GM21423 (cell line): ENCODE measurements at regions not wholly inside any gene's neighbourhood (a gene's known extent, or its start where the extent isn't known, plus 50 kb on each side); places are given as distances from the start of the nearest gene placed in this dataset.
"Not testable (repeated sequence)": the region's sequence is repeated elsewhere in the genome, so short reads cannot be mapped to it uniquely, and the experiment has no call there.

Source experiments
- ATAC-seq: cut with Tn5 transposase; IDR thresholded peaks from one replicate; pipeline ENCODE4 v1.9.1; 2021; ENCODE audit warnings: mild to moderate bottlenecking, moderate library complexity; ENCODE audit not compliant: unreplicated experiment

- no peak for ATAC-seq
Measured at GRCh38 chr5:89583534-89583933, 700.5 kb upstream of the MEF2C start.

- ATAC-seq: no peak
Measured at GRCh38 chr5:89582768-89583339, 699.9 kb upstream of the MEF2C start.

GRCh38 chr5:89580976-89581375 is 698.0 kb upstream of the MEF2C start:
- no peak for ATAC-seq

GRCh38 chr5:89575319-89575718 is 692.3 kb upstream of the MEF2C start:
- no peak for ATAC-seq

- ATAC-seq: no peak
Measured at GRCh38 chr5:89573345-89573744, 690.4 kb upstream of the MEF2C start.

- no peak for ATAC-seq
Measured at GRCh38 chr5:89572696-89573095, 689.7 kb upstream of the MEF2C start.

GRCh38 chr5:89570557-89570956 is 687.6 kb upstream of the MEF2C start:
- ATAC-seq: no peak

GRCh38 chr5:89566340-89566739 is 683.4 kb upstream of the MEF2C start:
- no peak for ATAC-seq

GRCh38 chr5:89560696-89561095 is 677.7 kb upstream of the MEF2C start:
- no peak for ATAC-seq

- ATAC-seq: no peak
Measured at GRCh38 chr5:89556215-89556913, 673.4 kb upstream of the MEF2C start.

GRCh38 chr5:89546657-89547056 is 663.7 kb upstream of the MEF2C start:
- no peak for ATAC-seq

- ATAC-seq: no peak
Measured at GRCh38 chr5:89545626-89546025, 662.6 kb upstream of the MEF2C start.

- ATAC-seq: no peak
Measured at GRCh38 chr5:89545076-89545475, 662.1 kb upstream of the MEF2C start.

GRCh38 chr5:89542736-89543135 is 659.8 kb upstream of the MEF2C start:
- no peak for ATAC-seq

- no peak for ATAC-seq
Measured at GRCh38 chr5:89537800-89538199, 654.8 kb upstream of the MEF2C start.

GRCh38 chr5:89536020-89536419 is 653.0 kb upstream of the MEF2C start:
- no peak for ATAC-seq

GRCh38 chr5:89535411-89535810 is 652.4 kb upstream of the MEF2C start:
- ATAC-seq: no peak

GRCh38 chr5:89534331-89534730 is 651.3 kb upstream of the MEF2C start:
- ATAC-seq: no peak

GRCh38 chr5:89524785-89525184 is 641.8 kb upstream of the MEF2C start:
- ATAC-seq: no peak

- ATAC-seq: not testable (repeated sequence)
Measured at GRCh38 chr5:89523867-89524266, 640.9 kb upstream of the MEF2C start.

GRCh38 chr5:89520771-89521170 is 637.8 kb upstream of the MEF2C start:
- no peak for ATAC-seq

GRCh38 chr5:89513299-89514044 is 630.5 kb upstream of the MEF2C start:
- no peak for ATAC-seq
